Epithelial cell of proximal tubule (primary cell): ENCODE measurements at regions not wholly inside any gene's neighbourhood (a gene's known extent, or its start where the extent isn't known, plus 50 kb on each side); places are given as distances from the start of the nearest gene placed in this dataset.

Experiments
- DNase-seq: peaks from one replicate; pipeline ENCODE4 v3.0.0-alpha.2; 2011; ENCODE audit warnings: low read depth
- H3K4me3 ChIP-seq: 2 replicates; pipeline ENCODE4 v1.5.1; 2011; ENCODE audit warnings: low read depth, mild to moderate bottlenecking, low read length
- CTCF ChIP-seq: conservative IDR thresholded peaks from 2 replicates; pipeline ENCODE4 v1.5.1; 2012; ENCODE audit warnings: low read depth, mild to moderate bottlenecking, low read length

- TF ChIP-seq CTCF: no peak
- no peak overlapping the region for H3K4me3 ChIP-seq
- DNase-seq: no peak
Measured at GRCh38 chr5:74360535-74361210, 279.9 kb downstream of the ENC1 start.

DNA sequence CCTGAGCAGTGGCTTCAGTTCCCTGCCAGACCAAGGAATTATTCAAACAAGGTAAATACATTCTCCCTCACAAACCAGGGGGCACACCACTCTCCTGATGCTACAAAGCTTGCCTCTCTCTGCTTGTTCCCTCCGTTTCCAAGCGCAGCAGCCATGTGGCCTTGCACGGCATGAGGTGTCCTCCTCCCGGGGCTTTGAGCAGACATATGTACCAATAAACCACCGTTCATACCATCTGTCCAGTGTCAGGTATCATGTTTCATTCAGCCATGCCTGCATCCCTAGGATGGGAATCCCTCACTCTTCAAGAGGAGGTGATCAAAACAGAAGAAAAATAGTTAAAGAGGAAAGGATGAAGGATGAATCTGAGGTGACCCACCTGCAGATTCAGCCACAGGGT is 282.7 kb downstream of the ENC1 start:
- H3K4me3 ChIP-seq: no peak overlapping the region
- TF ChIP-seq CTCF: no peak
- no peak for DNase-seq

GRCh38 chr5:74356009-74356695 is 284.4 kb downstream of the ENC1 start:
- no peak for TF ChIP-seq CTCF
- H3K4me3 ChIP-seq: no peak overlapping the region
- DNase-seq: no peak

DNA sequence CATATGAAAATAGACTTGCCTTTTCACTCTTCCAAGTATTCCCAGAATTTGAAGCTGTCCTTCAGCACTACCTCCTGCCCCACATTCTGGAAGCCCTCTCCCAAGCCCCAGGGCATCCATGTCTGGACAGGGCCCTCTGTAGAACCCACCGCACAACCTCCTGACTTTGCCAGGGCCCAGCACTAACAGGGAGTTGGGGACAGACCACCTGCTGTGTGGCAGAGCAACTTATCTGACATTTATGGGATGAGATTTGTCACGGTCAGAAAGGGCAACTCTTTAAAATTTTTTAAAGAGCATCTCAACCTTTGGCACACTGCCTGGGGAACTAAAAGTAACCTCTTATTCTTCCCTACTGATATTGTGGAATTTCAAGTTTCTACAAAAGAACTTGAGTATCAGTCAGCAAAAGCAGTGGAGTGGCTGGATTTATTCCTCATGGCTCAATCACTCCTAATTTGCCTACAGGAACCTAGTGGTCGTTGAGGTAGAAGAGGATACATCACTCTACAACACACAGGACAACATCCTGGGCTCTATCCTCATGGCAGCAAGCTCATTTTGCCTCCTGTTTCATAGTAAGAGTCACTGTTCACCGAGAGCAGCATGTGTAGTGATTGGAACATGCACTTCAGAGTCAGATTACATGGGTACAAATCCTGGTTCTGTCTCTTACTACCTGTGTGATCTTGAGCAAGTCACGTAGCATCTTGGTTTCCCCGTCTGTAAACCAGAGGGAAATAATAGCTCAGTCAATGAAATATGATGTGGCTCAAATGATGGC is 285.3 kb downstream of the ENC1 start:
- DNase-seq: no peak
- TF ChIP-seq CTCF: no peak
- no peak overlapping the region for H3K4me3 ChIP-seq

- H3K4me3 ChIP-seq: no peak overlapping the region
- no peak for DNase-seq
- no peak for TF ChIP-seq CTCF
Measured at GRCh38 chr5:74352256-74352655, 288.3 kb downstream of the ENC1 start.

- no peak for TF ChIP-seq CTCF
- no peak for DNase-seq
- H3K4me3 ChIP-seq: no peak overlapping the region
Measured at GRCh38 chr5:74342948-74343682, 297.4 kb downstream of the ENC1 start.
